ENCODE measurements at regions not wholly inside any gene's neighbourhood (a gene's known extent, or its start where the extent isn't known, plus 50 kb on each side); places are given as distances from the start of the nearest gene placed in this dataset.

- H3K36me3 ChIP-seq = no peaks in the 10 kb centered on the region
- TF ChIP-seq POLR2AphosphoS5 (IDR thresholded peaks at IDR 0.05) = no peak
- TF ChIP-seq, protein P1, sequence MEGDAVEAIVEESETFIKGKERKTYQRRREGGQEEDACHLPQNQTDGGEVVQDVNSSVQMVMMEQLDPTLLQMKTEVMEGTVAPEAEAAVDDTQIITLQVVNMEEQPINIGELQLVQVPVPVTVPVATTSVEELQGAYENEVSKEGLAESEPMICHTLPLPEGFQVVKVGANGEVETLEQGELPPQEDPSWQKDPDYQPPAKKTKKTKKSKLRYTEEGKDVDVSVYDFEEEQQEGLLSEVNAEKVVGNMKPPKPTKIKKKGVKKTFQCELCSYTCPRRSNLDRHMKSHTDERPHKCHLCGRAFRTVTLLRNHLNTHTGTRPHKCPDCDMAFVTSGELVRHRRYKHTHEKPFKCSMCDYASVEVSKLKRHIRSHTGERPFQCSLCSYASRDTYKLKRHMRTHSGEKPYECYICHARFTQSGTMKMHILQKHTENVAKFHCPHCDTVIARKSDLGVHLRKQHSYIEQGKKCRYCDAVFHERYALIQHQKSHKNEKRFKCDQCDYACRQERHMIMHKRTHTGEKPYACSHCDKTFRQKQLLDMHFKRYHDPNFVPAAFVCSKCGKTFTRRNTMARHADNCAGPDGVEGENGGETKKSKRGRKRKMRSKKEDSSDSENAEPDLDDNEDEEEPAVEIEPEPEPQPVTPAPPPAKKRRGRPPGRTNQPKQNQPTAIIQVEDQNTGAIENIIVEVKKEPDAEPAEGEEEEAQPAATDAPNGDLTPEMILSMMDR (IDR thresholded peaks at IDR 0.05) = no peak
- TF ChIP-seq POLR2A (IDR thresholded peaks at IDR 0.05) = no peak
- TF ChIP-seq EP300 (IDR thresholded peaks at IDR 0.05) = no peak
- H3K4me1 ChIP-seq = no peaks in the 10 kb centered on the region
- no peaks in the 10 kb centered on the region for H3K9me3 ChIP-seq
- H3K27me3 ChIP-seq = peaks cover 0 to 3% (median 0%) of the 10 kb centered on the region in 3 donors
- intact Hi-C loops (cut with DNase I; ENCODE audit: low total_unique reads) = no loop called here
- H3K27ac ChIP-seq = no peak overlapping the region
- H3K4me3 ChIP-seq = no peak overlapping the region
- DNase-seq = no peak
These were observed 87.6 kb upstream of the MTPN start for GRCh38 chr7:136064627-136065237.

- no peak for DNase-seq
- H3K4me3 ChIP-seq = no peak overlapping the region
- H3K27ac ChIP-seq = no peak overlapping the region
- no peaks in the 10 kb centered on the region for H3K4me1 ChIP-seq
- 54 to 70% (median 58%) methylated on average over 4 of the region's 4 CpGs for WGBS, 5 donors
- peaks cover 0 to 3% (median 0%) of the 10 kb centered on the region in 3 donors for H3K27me3 ChIP-seq
- no peaks in the 10 kb centered on the region for H3K9me3 ChIP-seq
- intact Hi-C loops (cut with DNase I; ENCODE audit: low total_unique reads) = no loop called here
- no peaks in the 10 kb centered on the region for H3K36me3 ChIP-seq
- TF ChIP-seq POLR2A (IDR thresholded peaks at IDR 0.05) = no peak
- no peak for TF ChIP-seq EP300 (IDR thresholded peaks at IDR 0.05)
- no peak for TF ChIP-seq POLR2AphosphoS5 (IDR thresholded peaks at IDR 0.05)
- TF ChIP-seq, protein P1 (IDR thresholded peaks at IDR 0.05) = no peak
These were observed 86.9 kb upstream of the MTPN start for GRCh38 chr7:136064081-136064480.

DNA sequence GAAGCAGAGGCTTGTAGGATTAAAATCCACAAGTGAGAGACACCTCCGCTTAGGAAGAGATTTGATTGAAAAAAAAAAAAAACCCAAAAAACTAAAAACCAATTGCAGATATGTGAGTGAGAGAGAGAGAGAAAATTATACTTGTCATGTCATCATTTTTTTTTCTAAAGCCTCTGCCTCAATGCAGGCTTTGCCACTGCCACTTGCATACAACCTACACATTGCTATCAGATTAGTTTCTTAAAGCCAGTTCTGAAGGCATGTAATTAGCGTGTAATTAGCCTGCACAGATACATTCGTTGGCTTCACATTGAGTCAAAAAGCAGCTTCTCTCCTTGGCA lies 86.1 kb upstream of the MTPN start:
- Histone ChIP-seq H3K4me3 (no peak overlapping the region), H3K4me1 (no peaks in the 10 kb centered on the region), H3K9me3 (no peaks in the 10 kb centered on the region), H3K27ac (no peak overlapping the region), H3K27me3 (peaks cover 0 to 3% (median 0%) of the 10 kb centered on the region in 3 donors), H3K36me3 (no peaks in the 10 kb centered on the region)
- TF ChIP-seq, protein P1 (IDR thresholded peaks at IDR 0.05) = no peak
- TF ChIP-seq POLR2AphosphoS5 (IDR thresholded peaks at IDR 0.05) (no peak), POLR2A (IDR thresholded peaks at IDR 0.05) (no peak), EP300 (IDR thresholded peaks at IDR 0.05) (no peak)
- intact Hi-C loops (cut with DNase I; ENCODE audit: low total_unique reads) = no loop called here
- DNase-seq = no peak
- 74 to 87% (median 81%) methylated on average over 3 of the region's 3 CpGs for WGBS, 5 donors

DNA sequence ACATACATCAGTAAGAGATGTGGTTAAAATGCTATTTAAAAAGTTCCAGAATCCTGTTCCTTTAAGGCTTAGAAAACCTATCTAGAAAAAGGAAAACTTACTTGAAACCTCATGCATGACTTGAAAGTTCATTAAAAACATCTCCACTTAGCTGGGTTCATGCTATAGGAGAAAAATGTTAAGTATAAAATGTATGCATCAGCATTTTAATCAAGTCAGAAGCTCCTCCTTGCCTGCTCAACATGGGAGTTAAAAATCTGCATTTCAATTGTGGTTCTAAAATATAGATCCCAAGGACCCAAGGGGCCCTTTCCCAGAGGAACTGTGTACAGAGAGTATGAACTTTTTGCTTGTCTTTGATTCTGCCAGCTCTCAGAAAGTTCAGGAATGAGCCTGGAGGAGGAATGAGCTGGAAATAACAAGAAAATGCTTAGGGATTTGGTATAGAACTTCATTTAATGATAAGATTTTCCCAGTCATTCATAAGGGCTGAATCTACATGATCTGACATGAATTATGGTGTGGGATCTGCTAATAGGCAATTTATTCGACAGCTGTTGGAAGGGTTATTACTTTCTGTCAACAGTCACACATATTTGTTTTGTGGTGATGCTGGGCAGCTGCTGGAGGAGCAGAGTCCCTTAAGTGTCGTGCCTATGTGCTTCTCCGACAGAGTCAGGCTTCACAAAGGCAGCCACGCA lies 85.6 kb upstream of the MTPN start:
- intact Hi-C loops (cut with DNase I; ENCODE audit: low total_unique reads) = no loop called here
- TF ChIP-seq POLR2AphosphoS5 (IDR thresholded peaks at IDR 0.05) (no peak), POLR2A (IDR thresholded peaks at IDR 0.05) (no peak), EP300 (IDR thresholded peaks at IDR 0.05) (no peak)
- TF ChIP-seq, protein P1 (IDR thresholded peaks at IDR 0.05) = no peak
- H3K36me3 ChIP-seq = no peaks in the 10 kb centered on the region
- H3K9me3 ChIP-seq = no peaks in the 10 kb centered on the region
- WGBS, 5 donors = 32 to 41% (median 35%) methylated on average over 4 of the region's 4 CpGs
- H3K4me1 ChIP-seq = no peaks in the 10 kb centered on the region
- peaks cover 0 to 3% (median 0%) of the 10 kb centered on the region in 3 donors for H3K27me3 ChIP-seq
- peak in 1 of 2 donors; percentile 30 for DNase-seq
- no peak overlapping the region for H3K4me3 ChIP-seq
- H3K27ac ChIP-seq = no peak overlapping the region

Data from stomach (tissue), 8 donors.